ENCODE measurements at regions not wholly inside any gene's neighbourhood (a gene's known extent, or its start where the extent isn't known, plus 50 kb on each side); places are given as distances from the start of the nearest gene placed in this dataset.

GRCh38 chr6:106761160-106761559 is 131.8 kb downstream of the QRSL1 start:
- H3K14ac ChIP-seq (ENCODE audit: insufficient read depth, low read length): no peak overlapping the region
- no peaks in the 10 kb centered on the region for H3K79me2 ChIP-seq (ENCODE audit: insufficient read depth, low read length)
- H3K4me2 ChIP-seq (ENCODE audit: insufficient read depth, insufficient read length, low read length): no peak overlapping the region
- H3K27me3 ChIP-seq (ENCODE audit: insufficient read depth, low read length): no peaks in the 10 kb centered on the region
- H3K23me2 ChIP-seq (ENCODE audit: insufficient read length, low read depth, low read length, poor library complexity, severe bottlenecking): no peaks in the 10 kb centered on the region
- Mint-ChIP-seq H3K27ac (no peak overlapping the region), H3K9me3 (peaks cover 27 to 28% of the 10 kb centered on the region in 2 experiments), H3K36me3 (ENCODE audit: insufficient read depth in 1 of 3, low read depth in 3 of 3) (peaks cover 3 to 31% (median 11%) of the 10 kb centered on the region in 3 experiments; a peak in 6 of 7 replicates), H3K27me3 (ENCODE audit: low read depth) (no peaks in the 10 kb centered on the region), H3K4me3 (no peak overlapping the region), H3K4me1 (peaks cover under 1 to 4% of the 10 kb centered on the region in 2 experiments; a peak in 3 of 4 replicates)
- H2BK120ac ChIP-seq (ENCODE audit: low read depth, low read length, poor library complexity, severe bottlenecking): no peak overlapping the region
- no peak overlapping the region for H4K8ac ChIP-seq (replicated peaks; ENCODE audit: insufficient read length, low read depth, low read length)
- no peak overlapping the region for H3K27ac ChIP-seq (ENCODE audit: insufficient read length, low read depth, low read length)
- no peak overlapping the region for H3K23ac ChIP-seq (ENCODE audit: insufficient read length, low read depth, low read length)
- no peak overlapping the region for H3K18ac ChIP-seq (ENCODE audit: insufficient read length, low read depth, low read length)
- H3K9me3 ChIP-seq (ENCODE audit: control insufficient read depth, low read depth, low read length): no peaks in the 10 kb centered on the region
- no peaks in the 10 kb centered on the region for H3K4me1 ChIP-seq (ENCODE audit: insufficient read depth, low read length)
- DNase-seq: no peak
- no peak overlapping the region for H3K4ac ChIP-seq (ENCODE audit: low read depth, low read length)
- WGBS (ENCODE audit: extremely low coverage, insufficient read length, low lambda C conversion rate): no CpG with 5 or more reads among the region's 2 CpGs
- H2BK15ac ChIP-seq (ENCODE audit: low read depth, low read length): no peak overlapping the region
- H4K5ac ChIP-seq (ENCODE audit: insufficient read length, low read depth, low read length): no peak overlapping the region
- H2BK20ac ChIP-seq (ENCODE audit: low read depth, low read length, poor library complexity, severe bottlenecking): no peak overlapping the region
- TF ChIP-seq, protein P1, sequence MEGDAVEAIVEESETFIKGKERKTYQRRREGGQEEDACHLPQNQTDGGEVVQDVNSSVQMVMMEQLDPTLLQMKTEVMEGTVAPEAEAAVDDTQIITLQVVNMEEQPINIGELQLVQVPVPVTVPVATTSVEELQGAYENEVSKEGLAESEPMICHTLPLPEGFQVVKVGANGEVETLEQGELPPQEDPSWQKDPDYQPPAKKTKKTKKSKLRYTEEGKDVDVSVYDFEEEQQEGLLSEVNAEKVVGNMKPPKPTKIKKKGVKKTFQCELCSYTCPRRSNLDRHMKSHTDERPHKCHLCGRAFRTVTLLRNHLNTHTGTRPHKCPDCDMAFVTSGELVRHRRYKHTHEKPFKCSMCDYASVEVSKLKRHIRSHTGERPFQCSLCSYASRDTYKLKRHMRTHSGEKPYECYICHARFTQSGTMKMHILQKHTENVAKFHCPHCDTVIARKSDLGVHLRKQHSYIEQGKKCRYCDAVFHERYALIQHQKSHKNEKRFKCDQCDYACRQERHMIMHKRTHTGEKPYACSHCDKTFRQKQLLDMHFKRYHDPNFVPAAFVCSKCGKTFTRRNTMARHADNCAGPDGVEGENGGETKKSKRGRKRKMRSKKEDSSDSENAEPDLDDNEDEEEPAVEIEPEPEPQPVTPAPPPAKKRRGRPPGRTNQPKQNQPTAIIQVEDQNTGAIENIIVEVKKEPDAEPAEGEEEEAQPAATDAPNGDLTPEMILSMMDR (conservative IDR thresholded peaks at IDR 0.05): no peak
- H3K79me1 ChIP-seq (ENCODE audit: insufficient read depth, low read depth, low read length, poor library complexity, severe bottlenecking): no peaks in the 10 kb centered on the region
- H2AFZ ChIP-seq (ENCODE audit: low read length): no peak overlapping the region
- no peak overlapping the region for H3T11ph ChIP-seq (ENCODE audit: low read length)
- no peaks in the 10 kb centered on the region for H4K20me1 ChIP-seq (ENCODE audit: control insufficient read depth, insufficient read depth, insufficient read length)
- no peak overlapping the region for H2AK5ac ChIP-seq (ENCODE audit: insufficient read length, low read length)
- no peak overlapping the region for H2BK12ac ChIP-seq (ENCODE audit: insufficient read length, low read depth, low read length)
- no peak overlapping the region for H3K9ac ChIP-seq (ENCODE audit: extremely low read depth, insufficient read length, low read length)
- no peak overlapping the region for H2BK5ac ChIP-seq (ENCODE audit: insufficient read length, low read length)
- no peak overlapping the region for H4K91ac ChIP-seq (ENCODE audit: insufficient read length, low read depth, low read length)
- H3K56ac ChIP-seq (ENCODE audit: insufficient read length, low read depth, low read length): no peak overlapping the region

All from H9 (cell line).